Gastroesophageal sphincter (tissue), 3 donors: ENCODE measurements at regions not wholly inside any gene's neighbourhood (a gene's known extent, or its start where the extent isn't known, plus 50 kb on each side); places are given as distances from the start of the nearest gene placed in this dataset.

ENCODE experiments used
- CTCF ChIP-seq, 4 experiments: fragments of 200-600 bp in 2 of 4; fragments of 450-650 bp in 2 of 4; sonication (generic) in 1 of 4; IDR thresholded peaks; one replicate each; pipeline ENCODE4 v1.5.1; 2017 to 2019; ENCODE audit warnings: antibody characterized with exemption in 4 of 4, mild to moderate bottlenecking in 2 of 4, moderate library complexity in 2 of 4
- EP300 ChIP-seq: sonication (generic); formaldehyde crosslinking; IDR thresholded peaks from one replicate; pipeline ENCODE4 v1.6.1; 2017; ENCODE audit warnings: antibody characterized with exemption, mild to moderate bottlenecking

- TF ChIP-seq EP300 (no peak), CTCF (IDR thresholded peaks at IDR 0.05) (no peak)
Observed at GRCh38 chr4:96056346-96056934, 216.5 kb downstream of the PDHA2 start.
